Thoracic aorta (tissue), 2 donors: ENCODE measurements at regions not wholly inside any gene's neighbourhood (a gene's known extent, or its start where the extent isn't known, plus 50 kb on each side); places are given as distances from the start of the nearest gene placed in this dataset.

Experiments used
- ATAC-seq: fragments of 150-250 bp; one replicate; pipeline ENCODE4 v1.8.0; 2017; ENCODE audit warnings: low read depth; ENCODE audit not compliant: insufficient number of reproducible peaks, low FRiP score
- DNase-seq: peaks from one replicate; pipeline ENCODE4 v3.0.0-alpha.2; 2020; ENCODE audit warnings: low spot score
- H3K27ac ChIP-seq, 2 donors: fragments of 200-600 bp; sonication (generic); 1 replicate in 1 of 2; 2 replicates in 1 of 2; pipeline ENCODE4 v1.5.1; 2016; ENCODE audit warnings: mild to moderate bottlenecking in 2 of 2, moderate library complexity in 2 of 2
- H3K27me3 ChIP-seq: fragments of 200-600 bp; sonication (generic); replicated peaks from 2 replicates; pipeline ENCODE4 v1.6.0; 2016; ENCODE audit warnings: mild to moderate bottlenecking; ENCODE audit not compliant: insufficient read depth
- H3K36me3 ChIP-seq: fragments of 200-600 bp; sonication (generic); one replicate; pipeline ENCODE4 v1.5.1; 2016
- H3K4me1 ChIP-seq, 2 donors: fragments of 200-600 bp; sonication (generic); 1 replicate in 1 of 2; 2 replicates in 1 of 2; pipeline versions ENCODE4 v1.5.1 to v1.6.0; 2016; ENCODE audit warnings: low read depth in 2 of 2, mild to moderate bottlenecking in 1 of 2; ENCODE audit not compliant: control insufficient read depth in 1 of 2
- H3K4me3 ChIP-seq: fragments of 200-600 bp; sonication (generic); 2 replicates; pipeline ENCODE4 v1.5.1; 2016; ENCODE audit warnings: mild to moderate bottlenecking
- H3K9me3 ChIP-seq: fragments of 200-600 bp; sonication (generic); 2 replicates; pipeline ENCODE4 v1.5.1; 2016
- CTCF ChIP-seq: fragments of 200-600 bp; sonication (generic); IDR thresholded peaks from one replicate; pipeline ENCODE4 v1.5.1; 2019; ENCODE audit warnings: antibody characterized with exemption

GRCh38 chr18:10399465-10399864 lies 55.0 kb upstream of the APCDD1 start:
- no peaks in the 10 kb centered on the region for H3K9me3 ChIP-seq

GRCh38 chr18:10400534-10401307 lies 53.7 kb upstream of the APCDD1 start:
- no peaks in the 10 kb centered on the region for H3K4me1 ChIP-seq
- no peak for DNase-seq
- H3K27ac ChIP-seq: no peak overlapping the region
- ATAC-seq: no peak
- H3K27me3 ChIP-seq: no peaks in the 10 kb centered on the region
- no peaks in the 10 kb centered on the region for H3K9me3 ChIP-seq
- TF ChIP-seq CTCF: no peak
- H3K36me3 ChIP-seq: no peaks in the 10 kb centered on the region
- no peak overlapping the region for H3K4me3 ChIP-seq

More at GRCh38 chr18:10399465-10399864, 55.0 kb upstream of the APCDD1 start:
- ATAC-seq (no peak), DNase-seq (no peak)
- no peaks in the 10 kb centered on the region for H3K27me3 ChIP-seq
- H3K27ac ChIP-seq: no peak overlapping the region
- no peaks in the 10 kb centered on the region for H3K36me3 ChIP-seq
- TF ChIP-seq CTCF: no peak
- H3K4me1 ChIP-seq: no peaks in the 10 kb centered on the region
- H3K4me3 ChIP-seq: no peak overlapping the region

GRCh38 chr18:10401521-10401920 lies 52.9 kb upstream of the APCDD1 start:
- Histone ChIP-seq H3K4me1 (no peaks in the 10 kb centered on the region), H3K27ac (no peak overlapping the region), H3K9me3 (no peaks in the 10 kb centered on the region), H3K36me3 (no peaks in the 10 kb centered on the region), H3K4me3 (no peak overlapping the region), H3K27me3 (no peaks in the 10 kb centered on the region)
- DNase-seq (no peak), ATAC-seq (no peak)
- no peak for TF ChIP-seq CTCF

- Histone ChIP-seq H3K27me3 (no peaks in the 10 kb centered on the region), H3K4me3 (no peak overlapping the region), H3K9me3 (no peaks in the 10 kb centered on the region), H3K4me1 (no peaks in the 10 kb centered on the region), H3K36me3 (no peaks in the 10 kb centered on the region), H3K27ac (no peak overlapping the region)
- DNase-seq (no peak), ATAC-seq (no peak)
- no peak for TF ChIP-seq CTCF
Observed at GRCh38 chr18:10401930-10402329, 52.5 kb upstream of the APCDD1 start.

- H3K9me3 ChIP-seq: no peaks in the 10 kb centered on the region
- no peak overlapping the region for H3K4me3 ChIP-seq
- no peak overlapping the region for H3K27ac ChIP-seq
- no peaks in the 10 kb centered on the region for H3K36me3 ChIP-seq
- ATAC-seq (no peak), DNase-seq (no peak)
- H3K4me1 ChIP-seq: no peaks in the 10 kb centered on the region
- no peak for TF ChIP-seq CTCF
- no peaks in the 10 kb centered on the region for H3K27me3 ChIP-seq
Observed at GRCh38 chr18:10402871-10403559, 51.4 kb upstream of the APCDD1 start.
